ENCODE measurements at regions not wholly inside any gene's neighbourhood (a gene's known extent, or its start where the extent isn't known, plus 50 kb on each side); places are given as distances from the start of the nearest gene placed in this dataset.

DNA sequence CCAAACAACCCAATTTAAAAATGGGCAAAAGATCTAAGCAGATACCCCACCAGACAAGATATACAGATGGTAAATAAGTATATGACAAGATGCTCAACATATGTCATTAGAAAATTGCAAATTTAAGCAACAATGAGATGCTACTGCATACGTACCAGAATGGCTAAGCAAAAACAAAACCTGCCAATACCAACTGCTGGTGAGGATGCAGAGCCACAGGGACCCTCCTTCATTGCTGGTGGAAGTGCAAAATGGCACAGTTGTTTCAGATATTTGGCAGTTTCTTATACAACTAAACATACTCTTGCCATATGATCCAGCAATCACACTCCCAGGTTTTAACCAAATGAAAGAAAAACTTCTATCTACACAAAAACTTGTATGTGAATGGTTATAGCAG, 178.9 kb downstream of the BARX1 start:
- TF ChIP-seq EZH2phosphoT487 (IDR thresholded peaks at IDR 0.05; ENCODE audit: insufficient read depth, low read depth) (no peak), EZH2 (IDR thresholded peaks at IDR 0.05; ENCODE audit: insufficient read depth, poor library complexity, severe bottlenecking) (no peak)

Measured in GM23248 (cell line).